Lower leg skin (tissue), 3 donors: ENCODE measurements at regions not wholly inside any gene's neighbourhood (a gene's known extent, or its start where the extent isn't known, plus 50 kb on each side); places are given as distances from the start of the nearest gene placed in this dataset.

Experiments
- POLR2A ChIP-seq, 2 donors: fragments of 450-650 bp; IDR thresholded peaks; one replicate each; pipeline ENCODE4 v1.6.1; 2016 to 2017; ENCODE audit warnings: antibody characterized with exemption in 2 of 2, mild to moderate bottlenecking in 1 of 2, moderate library complexity in 1 of 2
- TF ChIP-seq, protein P1 (sequence below), 3 donors: fragments of 450-650 bp; IDR thresholded peaks; one replicate each; pipeline ENCODE4 v1.5.1; 2016; ENCODE audit warnings: antibody characterized with exemption in 3 of 3, mild to moderate bottlenecking in 3 of 3, moderate library complexity in 2 of 3

DNA sequence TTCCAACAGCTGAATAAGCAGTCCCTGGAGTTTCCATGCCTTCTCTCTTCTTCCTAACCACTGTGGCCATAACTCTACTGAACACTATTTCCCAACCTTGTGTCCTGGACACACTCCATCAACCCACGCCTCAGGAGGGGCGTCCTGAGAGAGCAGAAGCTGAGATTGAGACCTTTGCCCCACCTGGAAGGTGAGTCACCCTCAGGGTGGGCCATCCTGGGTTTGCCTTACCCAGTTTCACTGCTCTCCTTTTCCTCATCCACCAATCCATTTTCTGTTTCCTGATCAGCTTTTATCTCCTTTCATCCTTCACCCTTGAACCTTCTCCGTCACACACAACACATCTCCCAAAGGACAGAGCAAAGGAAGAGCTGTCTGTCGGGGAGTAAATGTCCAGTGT lies 91.4 kb downstream of the TMEM130 start:
- TF ChIP-seq, protein P1, sequence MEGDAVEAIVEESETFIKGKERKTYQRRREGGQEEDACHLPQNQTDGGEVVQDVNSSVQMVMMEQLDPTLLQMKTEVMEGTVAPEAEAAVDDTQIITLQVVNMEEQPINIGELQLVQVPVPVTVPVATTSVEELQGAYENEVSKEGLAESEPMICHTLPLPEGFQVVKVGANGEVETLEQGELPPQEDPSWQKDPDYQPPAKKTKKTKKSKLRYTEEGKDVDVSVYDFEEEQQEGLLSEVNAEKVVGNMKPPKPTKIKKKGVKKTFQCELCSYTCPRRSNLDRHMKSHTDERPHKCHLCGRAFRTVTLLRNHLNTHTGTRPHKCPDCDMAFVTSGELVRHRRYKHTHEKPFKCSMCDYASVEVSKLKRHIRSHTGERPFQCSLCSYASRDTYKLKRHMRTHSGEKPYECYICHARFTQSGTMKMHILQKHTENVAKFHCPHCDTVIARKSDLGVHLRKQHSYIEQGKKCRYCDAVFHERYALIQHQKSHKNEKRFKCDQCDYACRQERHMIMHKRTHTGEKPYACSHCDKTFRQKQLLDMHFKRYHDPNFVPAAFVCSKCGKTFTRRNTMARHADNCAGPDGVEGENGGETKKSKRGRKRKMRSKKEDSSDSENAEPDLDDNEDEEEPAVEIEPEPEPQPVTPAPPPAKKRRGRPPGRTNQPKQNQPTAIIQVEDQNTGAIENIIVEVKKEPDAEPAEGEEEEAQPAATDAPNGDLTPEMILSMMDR (IDR thresholded peaks at IDR 0.05), result no peak
- TF ChIP-seq POLR2A (IDR thresholded peaks at IDR 0.05), result no peak
